Smooth muscle cell (in vitro differentiated cells): ENCODE measurements at regions not wholly inside any gene's neighbourhood (a gene's known extent, or its start where the extent isn't known, plus 50 kb on each side); places are given as distances from the start of the nearest gene placed in this dataset.

ENCODE experiments used
- DNase-seq: peaks from one replicate; lab custom pipeline; 2025; ENCODE audit not compliant: unreplicated experiment; lab: John Stamatoyannopoulos, UW
- H2AFZ ChIP-seq: fragments of 200-600 bp; sonication (generic); 2 replicates; pipeline ENCODE4 v1.6.0; 2016; ENCODE audit warnings: antibody characterized with exemption, low read depth, mild to moderate bottlenecking
- H3F3A ChIP-seq: fragments of 200-600 bp; sonication (generic); 2 replicates; pipeline ENCODE4 v1.6.0; 2017; ENCODE audit warnings: antibody characterized with exemption, low read depth
- H3K27ac ChIP-seq: fragments of 200-600 bp; sonication (generic); 2 replicates; pipeline ENCODE4 v1.5.1; 2016; ENCODE audit warnings: low read depth, mild to moderate bottlenecking
- H3K27me3 ChIP-seq: fragments of 200-600 bp; sonication (generic); 2 replicates; pipeline ENCODE4 v1.6.1; 2016; ENCODE audit warnings: low read depth, mild to moderate bottlenecking
- H3K36me3 ChIP-seq: fragments of 200-600 bp; sonication (generic); 2 replicates; pipeline ENCODE4 v1.5.1; 2016; ENCODE audit warnings: low read depth
- H3K4me1 ChIP-seq: fragments of 200-600 bp; sonication (generic); 2 replicates; pipeline ENCODE4 v1.5.1; 2016; ENCODE audit warnings: low read depth
- H3K4me2 ChIP-seq: fragments of 200-600 bp; sonication (generic); 2 replicates; pipeline ENCODE4 v1.6.0; 2016; ENCODE audit warnings: mild to moderate bottlenecking
- H3K4me3 ChIP-seq: fragments of 200-600 bp; sonication (generic); 2 replicates; pipeline ENCODE4 v1.5.1; 2016; ENCODE audit warnings: mild to moderate bottlenecking
- H3K79me2 ChIP-seq: fragments of 200-600 bp; sonication (generic); 2 replicates; pipeline ENCODE4 v1.6.0; 2016; ENCODE audit warnings: low read depth, mild to moderate bottlenecking
- H3K9ac ChIP-seq: fragments of 200-600 bp; sonication (generic); 2 replicates; pipeline ENCODE4 v1.6.0; 2016; ENCODE audit warnings: low read depth
- H3K9me3 ChIP-seq: fragments of 200-600 bp; sonication (generic); replicated peaks from 2 replicates; pipeline ENCODE4 v1.5.1; 2016; ENCODE audit warnings: low read depth
- H4K20me1 ChIP-seq: fragments of 200-600 bp; sonication (generic); 2 replicates; pipeline ENCODE4 v1.6.0; 2016; ENCODE audit warnings: low read depth
- WGBS: methylation state at CpG from one replicate; pipeline ENCODE4 v1.1.7; 2016; ENCODE audit warnings: low lambda C conversion rate; 5-methylcytosine and 5-hydroxymethylcytosine counted together
- TF ChIP-seq, protein P1 (sequence below): fragments of 200-600 bp; sonication (generic); IDR thresholded peaks from 2 replicates; pipeline ENCODE4 v1.5.1; 2017; ENCODE audit warnings: borderline replicate concordance, mild to moderate bottlenecking, antibody characterized with exemption; ENCODE audit not compliant: insufficient read depth, poor library complexity, severe bottlenecking

- H3K79me2 ChIP-seq = no peaks in the 10 kb centered on the region
- no peak overlapping the region for H3K4me2 ChIP-seq
- TF ChIP-seq, protein P1, sequence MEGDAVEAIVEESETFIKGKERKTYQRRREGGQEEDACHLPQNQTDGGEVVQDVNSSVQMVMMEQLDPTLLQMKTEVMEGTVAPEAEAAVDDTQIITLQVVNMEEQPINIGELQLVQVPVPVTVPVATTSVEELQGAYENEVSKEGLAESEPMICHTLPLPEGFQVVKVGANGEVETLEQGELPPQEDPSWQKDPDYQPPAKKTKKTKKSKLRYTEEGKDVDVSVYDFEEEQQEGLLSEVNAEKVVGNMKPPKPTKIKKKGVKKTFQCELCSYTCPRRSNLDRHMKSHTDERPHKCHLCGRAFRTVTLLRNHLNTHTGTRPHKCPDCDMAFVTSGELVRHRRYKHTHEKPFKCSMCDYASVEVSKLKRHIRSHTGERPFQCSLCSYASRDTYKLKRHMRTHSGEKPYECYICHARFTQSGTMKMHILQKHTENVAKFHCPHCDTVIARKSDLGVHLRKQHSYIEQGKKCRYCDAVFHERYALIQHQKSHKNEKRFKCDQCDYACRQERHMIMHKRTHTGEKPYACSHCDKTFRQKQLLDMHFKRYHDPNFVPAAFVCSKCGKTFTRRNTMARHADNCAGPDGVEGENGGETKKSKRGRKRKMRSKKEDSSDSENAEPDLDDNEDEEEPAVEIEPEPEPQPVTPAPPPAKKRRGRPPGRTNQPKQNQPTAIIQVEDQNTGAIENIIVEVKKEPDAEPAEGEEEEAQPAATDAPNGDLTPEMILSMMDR = no peak
- no peak overlapping the region for H3K4me3 ChIP-seq
- no peak for DNase-seq
- H3F3A ChIP-seq = no peaks in the 10 kb centered on the region
- no peak overlapping the region for H3K9ac ChIP-seq
- H3K9me3 ChIP-seq = no peaks in the 10 kb centered on the region
- no peaks in the 10 kb centered on the region for H3K36me3 ChIP-seq
- no peak overlapping the region for H3K27ac ChIP-seq
- no peaks in the 10 kb centered on the region for H4K20me1 ChIP-seq
- H2AFZ ChIP-seq = no peak overlapping the region
- H3K4me1 ChIP-seq = no peaks in the 10 kb centered on the region
- no peaks in the 10 kb centered on the region for H3K27me3 ChIP-seq
- 43% methylated on average over 2 of the region's 2 CpGs for WGBS
Observed at GRCh38 chr5:5637173-5637572, 214.7 kb downstream of the ICE1 start.

GRCh38 chr5:5634817-5635216 lies 212.3 kb downstream of the ICE1 start:
- 56% methylated on average over 4 of the region's 4 CpGs for WGBS
- Histone ChIP-seq H3F3A (no peaks in the 10 kb centered on the region), H3K36me3 (no peaks in the 10 kb centered on the region)

DNA sequence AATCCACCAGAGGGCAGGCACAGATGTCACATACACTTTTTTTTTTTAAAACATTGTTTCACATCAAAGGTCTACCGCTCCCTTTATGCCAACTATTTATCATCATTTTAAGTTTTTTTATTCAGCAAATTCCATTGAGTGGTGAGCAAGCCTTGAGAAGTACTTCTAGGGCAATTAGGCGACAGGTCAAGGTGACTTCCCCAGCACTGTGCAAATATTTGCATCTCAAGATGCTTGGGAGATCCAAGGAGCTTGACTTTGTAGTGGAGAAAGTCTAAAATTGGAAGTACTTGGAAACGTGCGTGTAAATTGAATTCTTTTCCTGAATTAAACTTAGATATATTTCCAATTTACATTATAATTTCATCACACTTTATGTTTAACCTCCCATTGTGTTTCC lies 211.1 kb downstream of the ICE1 start:
- Histone ChIP-seq H3K36me3 (no peaks in the 10 kb centered on the region), H4K20me1 (no peaks in the 10 kb centered on the region), H3K27me3 (no peaks in the 10 kb centered on the region), H3K79me2 (no peaks in the 10 kb centered on the region), H3K4me1 (no peaks in the 10 kb centered on the region), H2AFZ (no peak overlapping the region), H3K4me2 (no peak overlapping the region), H3K4me3 (no peak overlapping the region), H3K27ac (no peak overlapping the region), H3K9me3 (no peaks in the 10 kb centered on the region), H3F3A (no peaks in the 10 kb centered on the region), H3K9ac (no peak overlapping the region)
- 96% methylated on average over 4 of the region's 4 CpGs for WGBS
- TF ChIP-seq, protein P1 = no peak
- no peak for DNase-seq

More at GRCh38 chr5:5634817-5635216, 212.3 kb downstream of the ICE1 start:
- Histone ChIP-seq H3K4me1 (no peaks in the 10 kb centered on the region), H3K27me3 (no peaks in the 10 kb centered on the region), H3K9ac (no peak overlapping the region), H3K79me2 (no peaks in the 10 kb centered on the region), H3K4me2 (no peak overlapping the region), H3K4me3 (no peak overlapping the region), H3K27ac (no peak overlapping the region), H2AFZ (no peak overlapping the region), H4K20me1 (no peaks in the 10 kb centered on the region), H3K9me3 (no peaks in the 10 kb centered on the region)
- DNase-seq = no peak
- TF ChIP-seq, protein P1 = no peak

DNA sequence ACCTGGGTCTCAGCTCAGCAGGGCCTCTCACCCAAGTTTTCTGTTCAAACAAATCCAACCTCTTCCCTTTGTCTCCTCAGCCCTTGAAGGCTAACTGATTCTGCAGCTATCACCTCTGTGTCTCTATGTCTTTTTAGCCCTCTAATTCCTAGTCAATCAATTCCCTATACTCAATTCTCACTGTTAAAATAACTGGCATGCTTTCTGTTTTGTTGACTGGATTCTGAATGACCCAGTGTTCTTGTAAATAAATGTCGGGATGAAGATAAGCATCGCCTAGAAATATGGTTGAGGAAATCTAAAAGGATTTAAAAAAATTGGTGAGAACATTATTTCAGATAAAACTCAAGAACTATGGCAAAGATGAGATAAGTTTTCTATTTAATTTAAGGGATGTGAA lies 210.2 kb downstream of the ICE1 start:
- Histone ChIP-seq H3K4me1 (no peaks in the 10 kb centered on the region), H3K4me2 (no peak overlapping the region), H3K4me3 (no peak overlapping the region), H3F3A (no peaks in the 10 kb centered on the region), H4K20me1 (no peaks in the 10 kb centered on the region), H3K9ac (no peak overlapping the region), H2AFZ (no peak overlapping the region), H3K36me3 (no peaks in the 10 kb centered on the region), H3K79me2 (no peaks in the 10 kb centered on the region), H3K9me3 (no peaks in the 10 kb centered on the region), H3K27ac (no peak overlapping the region), H3K27me3 (no peaks in the 10 kb centered on the region)
- TF ChIP-seq, protein P1 = no peak
- no peak for DNase-seq
- 92% methylated on average over 2 of the region's 2 CpGs for WGBS
